Fibroblast of skin of right biceps (primary cell): ENCODE measurements at regions not wholly inside any gene's neighbourhood (a gene's known extent, or its start where the extent isn't known, plus 50 kb on each side); places are given as distances from the start of the nearest gene placed in this dataset.
"Not testable (repeated sequence)": the region's sequence is repeated elsewhere in the genome, so short reads cannot be mapped to it uniquely, and the experiment has no call there.

ENCODE experiments used
- DNase-seq: peaks from one replicate; pipeline ENCODE4 v3.0.0-alpha.2; 2013

GRCh38 chr9:80503671-80504281 lies 932.0 kb downstream of the TLE4 start:
- no peak for DNase-seq

- no peak for DNase-seq
These were observed 930.5 kb downstream of the TLE4 start for GRCh38 chr9:80502306-80502705.

GRCh38 chr9:80501635-80502034 lies 929.9 kb downstream of the TLE4 start:
- DNase-seq: peak; percentile 27

GRCh38 chr9:80500300-80500699 lies 928.5 kb downstream of the TLE4 start:
- no peak for DNase-seq

- DNase-seq: no peak
These were observed 926.3 kb downstream of the TLE4 start for GRCh38 chr9:80498001-80498555.

GRCh38 chr9:80496901-80497556 lies 925.3 kb downstream of the TLE4 start:
- DNase-seq: no peak

GRCh38 chr9:80493258-80493657 lies 921.5 kb downstream of the TLE4 start:
- DNase-seq: no peak

GRCh38 chr9:80492221-80492620 lies 920.5 kb downstream of the TLE4 start:
- no peak for DNase-seq

- DNase-seq: no peak
These were observed 919.4 kb downstream of the TLE4 start for GRCh38 chr9:80491086-80491696.

GRCh38 chr9:80489329-80489728 lies 917.6 kb downstream of the TLE4 start:
- no peak for DNase-seq

GRCh38 chr9:80485420-80486250 lies 913.9 kb downstream of the TLE4 start:
- no peak for DNase-seq

- not testable (repeated sequence) for DNase-seq
These were observed 910.5 kb downstream of the TLE4 start for GRCh38 chr9:80482251-80482650.

GRCh38 chr9:80467632-80468031 lies 895.9 kb downstream of the TLE4 start:
- peak; percentile 1 for DNase-seq

- no peak for DNase-seq
These were observed 893.8 kb downstream of the TLE4 start for GRCh38 chr9:80465556-80465955.

- DNase-seq: no peak
These were observed 877.7 kb downstream of the TLE4 start for GRCh38 chr9:80449513-80449912.

- DNase-seq: no peak
These were observed 877.2 kb downstream of the TLE4 start for GRCh38 chr9:80448996-80449395.

GRCh38 chr9:80447876-80448275 lies 876.1 kb downstream of the TLE4 start:
- no peak for DNase-seq

- DNase-seq: no peak
These were observed 869.0 kb downstream of the TLE4 start for GRCh38 chr9:80440724-80441123.

GRCh38 chr9:80437825-80438224 lies 866.1 kb downstream of the TLE4 start:
- DNase-seq: no peak

- no peak for DNase-seq
These were observed 865.4 kb downstream of the TLE4 start for GRCh38 chr9:80437091-80437640.

- DNase-seq: no peak
These were observed 863.8 kb downstream of the TLE4 start for GRCh38 chr9:80435591-80435990.

GRCh38 chr9:80426992-80427391 lies 855.2 kb downstream of the TLE4 start:
- no peak for DNase-seq

- DNase-seq: no peak
These were observed 845.5 kb downstream of the TLE4 start for GRCh38 chr9:80417211-80417773.
